Right atrium auricular region (tissue), 2 donors: ENCODE measurements at regions not wholly inside any gene's neighbourhood (a gene's known extent, or its start where the extent isn't known, plus 50 kb on each side); places are given as distances from the start of the nearest gene placed in this dataset.

Source experiments
- DNase-seq: peaks from one replicate; pipeline ENCODE4 v3.0.0-alpha.2; 2019; ENCODE audit warnings: low spot score
- H3K27ac ChIP-seq, 2 donors: fragments of 200-600 bp; sonication (generic); 1 replicate in 1 of 2; 2 replicates in 1 of 2; pipeline ENCODE4 v1.5.1; 2016 to 2019
- H3K27me3 ChIP-seq, 2 donors: fragments of 200-600 bp; sonication (generic); one replicate each; pipeline versions ENCODE4 v1.5.1 to v1.6.0; 2017 to 2019
- H3K36me3 ChIP-seq: fragments of 200-600 bp; sonication (generic); one replicate; pipeline ENCODE4 v1.5.1; 2016
- H3K4me1 ChIP-seq, 2 donors: fragments of 200-600 bp; sonication (generic); one replicate each; pipeline versions ENCODE4 v1.5.1 to v1.6.0; 2017 to 2019
- H3K4me3 ChIP-seq, 2 donors: fragments of 200-600 bp; sonication (generic); 1 replicate in 1 of 2; 2 replicates in 1 of 2; pipeline ENCODE4 v1.5.1; 2017 to 2019; ENCODE audit warnings: mild to moderate bottlenecking in 1 of 2, moderate library complexity in 1 of 2
- H3K9me3 ChIP-seq, 2 donors: fragments of 200-600 bp; sonication (generic); one replicate each; pipeline ENCODE4 v1.5.1; 2019
- TF ChIP-seq, protein P1 (sequence below), 2 donors: fragments of 200-600 bp; sonication (generic); IDR thresholded peaks; one replicate each; pipeline ENCODE4 v1.5.1; 2019; ENCODE audit warnings: antibody characterized with exemption in 2 of 2

DNA sequence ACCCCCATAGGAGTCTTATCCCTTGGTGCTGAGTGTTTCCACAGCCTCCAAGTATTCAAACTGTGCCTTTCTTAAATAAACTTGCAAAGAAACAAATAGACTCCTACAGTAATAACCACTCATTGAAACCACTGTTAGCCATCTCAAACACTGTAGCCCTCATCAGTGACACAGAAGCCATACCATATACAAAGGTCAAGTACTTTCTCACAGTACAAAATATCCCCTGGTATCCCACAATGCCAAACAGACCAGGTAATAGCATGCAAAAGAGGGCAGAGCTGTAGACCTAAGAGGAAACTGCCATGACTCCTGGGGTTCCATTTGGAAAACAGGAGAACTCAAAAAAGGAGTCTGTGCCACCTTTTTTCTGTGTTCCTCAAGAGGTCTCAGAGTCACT, 173.8 kb upstream of the PPP1R2C start:
- Histone ChIP-seq H3K36me3 (no peaks in the 10 kb centered on the region), H3K4me1 (no peaks in the 10 kb centered on the region), H3K9me3 (no peaks in the 10 kb centered on the region), H3K27ac (no peak overlapping the region), H3K4me3 (no peak overlapping the region), H3K27me3 (no peaks in the 10 kb centered on the region)
- no peak for DNase-seq
- TF ChIP-seq, protein P1, sequence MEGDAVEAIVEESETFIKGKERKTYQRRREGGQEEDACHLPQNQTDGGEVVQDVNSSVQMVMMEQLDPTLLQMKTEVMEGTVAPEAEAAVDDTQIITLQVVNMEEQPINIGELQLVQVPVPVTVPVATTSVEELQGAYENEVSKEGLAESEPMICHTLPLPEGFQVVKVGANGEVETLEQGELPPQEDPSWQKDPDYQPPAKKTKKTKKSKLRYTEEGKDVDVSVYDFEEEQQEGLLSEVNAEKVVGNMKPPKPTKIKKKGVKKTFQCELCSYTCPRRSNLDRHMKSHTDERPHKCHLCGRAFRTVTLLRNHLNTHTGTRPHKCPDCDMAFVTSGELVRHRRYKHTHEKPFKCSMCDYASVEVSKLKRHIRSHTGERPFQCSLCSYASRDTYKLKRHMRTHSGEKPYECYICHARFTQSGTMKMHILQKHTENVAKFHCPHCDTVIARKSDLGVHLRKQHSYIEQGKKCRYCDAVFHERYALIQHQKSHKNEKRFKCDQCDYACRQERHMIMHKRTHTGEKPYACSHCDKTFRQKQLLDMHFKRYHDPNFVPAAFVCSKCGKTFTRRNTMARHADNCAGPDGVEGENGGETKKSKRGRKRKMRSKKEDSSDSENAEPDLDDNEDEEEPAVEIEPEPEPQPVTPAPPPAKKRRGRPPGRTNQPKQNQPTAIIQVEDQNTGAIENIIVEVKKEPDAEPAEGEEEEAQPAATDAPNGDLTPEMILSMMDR (IDR thresholded peaks at IDR 0.05) = no peak

- Histone ChIP-seq H3K27me3 (no peaks in the 10 kb centered on the region), H3K9me3 (no peaks in the 10 kb centered on the region), H3K4me1 (no peaks in the 10 kb centered on the region), H3K4me3 (no peak overlapping the region), H3K27ac (no peak overlapping the region), H3K36me3 (no peaks in the 10 kb centered on the region)
- TF ChIP-seq, protein P1 (IDR thresholded peaks at IDR 0.05) = no peak
- DNase-seq = no peak
These were observed 174.7 kb upstream of the PPP1R2C start for GRCh38 chrX:42952621-42953020.

GRCh38 chrX:42954880-42955279, 176.9 kb upstream of the PPP1R2C start:
- no peak overlapping the region for H3K4me3 ChIP-seq
- H3K4me1 ChIP-seq = no peaks in the 10 kb centered on the region
- no peak overlapping the region for H3K27ac ChIP-seq
- peaks cover 0 to 2% of the 10 kb centered on the region in 2 donors for H3K9me3 ChIP-seq
- no peak for DNase-seq
- H3K36me3 ChIP-seq = no peaks in the 10 kb centered on the region
- TF ChIP-seq, protein P1 (IDR thresholded peaks at IDR 0.05) = no peak
- H3K27me3 ChIP-seq = no peaks in the 10 kb centered on the region

- DNase-seq = no peak
- H3K4me1 ChIP-seq = no peaks in the 10 kb centered on the region
- H3K4me3 ChIP-seq = no peak overlapping the region
- no peaks in the 10 kb centered on the region for H3K36me3 ChIP-seq
- no peaks in the 10 kb centered on the region for H3K27me3 ChIP-seq
- TF ChIP-seq, protein P1 (IDR thresholded peaks at IDR 0.05) = no peak
- peaks cover 0 to 2% of the 10 kb centered on the region in 2 donors for H3K9me3 ChIP-seq
- no peak overlapping the region for H3K27ac ChIP-seq
These were observed 177.4 kb upstream of the PPP1R2C start for GRCh38 chrX:42955349-42955748.

DNA sequence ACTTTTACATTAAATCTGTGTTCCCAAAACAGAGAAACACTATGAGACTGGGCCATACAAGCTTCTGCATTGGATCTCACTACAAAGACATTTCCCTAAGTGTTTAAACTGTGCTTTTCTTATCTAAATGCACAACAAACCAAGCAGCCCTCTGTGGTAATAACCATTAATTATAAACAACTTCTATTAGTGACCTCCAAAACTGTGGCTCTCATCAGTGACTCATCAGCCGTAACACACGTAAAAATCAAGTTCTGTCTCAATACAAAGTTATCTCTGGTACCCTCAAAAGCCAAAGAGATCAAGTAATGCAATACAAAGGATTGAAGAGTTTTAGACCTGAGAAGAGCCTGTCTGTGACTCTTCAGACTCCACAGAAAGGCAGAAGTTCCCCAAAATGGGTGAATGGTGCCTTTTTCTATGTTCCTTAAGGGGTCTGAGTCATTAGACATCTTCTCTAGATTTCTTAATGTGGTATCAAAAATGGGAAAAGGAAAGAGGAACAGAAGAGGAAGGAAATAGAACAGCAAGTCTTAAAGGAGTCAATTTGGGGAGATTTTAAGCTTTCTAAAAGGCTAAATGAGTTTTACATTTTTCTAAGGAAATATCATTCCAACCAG, 189.8 kb upstream of the PPP1R2C start:
- no peak for DNase-seq
- Histone ChIP-seq H3K9me3 (no peaks in the 10 kb centered on the region), H3K36me3 (no peaks in the 10 kb centered on the region), H3K4me3 (no peak overlapping the region), H3K27me3 (no peaks in the 10 kb centered on the region), H3K27ac (no peak overlapping the region), H3K4me1 (no peaks in the 10 kb centered on the region)
- TF ChIP-seq, protein P1 (IDR thresholded peaks at IDR 0.05) = no peak

- Histone ChIP-seq H3K4me1 (no peaks in the 10 kb centered on the region), H3K27ac (no peak overlapping the region), H3K4me3 (no peak overlapping the region), H3K36me3 (no peaks in the 10 kb centered on the region), H3K27me3 (no peaks in the 10 kb centered on the region), H3K9me3 (no peaks in the 10 kb centered on the region)
- TF ChIP-seq, protein P1 (IDR thresholded peaks at IDR 0.05) = no peak
- DNase-seq = no peak
These were observed 195.4 kb upstream of the PPP1R2C start for GRCh38 chrX:42973321-42973720.
